GM23338 (cell line): ENCODE measurements at regions not wholly inside any gene's neighbourhood (a gene's known extent, or its start where the extent isn't known, plus 50 kb on each side); places are given as distances from the start of the nearest gene placed in this dataset.

Experiments
- ATAC-seq: fragments of 200-7000 bp; cut with Tn5 transposase; 3 replicates; pipeline ENCODE4 v1.9.1; 2020
- DNase-seq: peaks from one replicate; pipeline ENCODE4 v3.0.0-alpha.2; 2015; ENCODE audit warnings: low spot score
- H2AFZ ChIP-seq: fragments of 200-600 bp; sonication (generic); 2 replicates; pipeline ENCODE4 v1.8.0; 2016; ENCODE audit warnings: antibody characterized with exemption, mild to moderate bottlenecking, moderate library complexity
- H3F3A ChIP-seq: fragments of 200-600 bp; sonication (generic); replicated peaks from 2 replicates; pipeline ENCODE4 v1.8.0; 2017; ENCODE audit warnings: antibody characterized with exemption, mixed run types, low read depth
- H3K27ac ChIP-seq: fragments of 200-600 bp; sonication (generic); 2 replicates; pipeline ENCODE4 v1.6.1; 2016; ENCODE audit warnings: low read depth
- H3K27me3 ChIP-seq: fragments of 200-600 bp; sonication (generic); 2 replicates; pipeline ENCODE4 v1.8.0; 2016; ENCODE audit warnings: mild to moderate bottlenecking, mixed run types, moderate library complexity; ENCODE audit not compliant: insufficient read depth
- H3K36me3 ChIP-seq: fragments of 200-600 bp; sonication (generic); 2 replicates; pipeline ENCODE4 v1.8.0; 2016; ENCODE audit warnings: mild to moderate bottlenecking; ENCODE audit not compliant: insufficient read depth
- H3K4me1 ChIP-seq: fragments of 200-600 bp; sonication (generic); 2 replicates; pipeline ENCODE4 v1.8.0; 2016; ENCODE audit warnings: mild to moderate bottlenecking, moderate library complexity; ENCODE audit not compliant: insufficient read depth
- H3K4me2 ChIP-seq: fragments of 200-600 bp; sonication (generic); 2 replicates; pipeline ENCODE4 v1.7.1; 2017; ENCODE audit warnings: mixed run types
- H3K4me3 ChIP-seq: fragments of 200-600 bp; sonication (generic); 2 replicates; pipeline ENCODE4 v1.6.1; 2016; ENCODE audit warnings: mixed run types
- H3K79me2 ChIP-seq: fragments of 200-600 bp; sonication (generic); replicated peaks from 2 replicates; pipeline ENCODE4 v1.8.0; 2017; ENCODE audit warnings: mild to moderate bottlenecking; ENCODE audit not compliant: insufficient read depth
- H3K9me2 ChIP-seq: fragments of 200-600 bp; sonication (generic); 2 replicates; pipeline ENCODE4 v1.8.0; 2017; ENCODE audit not compliant: insufficient read depth
- H4K20me1 ChIP-seq: fragments of 200-600 bp; sonication (generic); replicated peaks from 2 replicates; pipeline ENCODE4 v1.8.0; 2017; ENCODE audit warnings: mild to moderate bottlenecking; ENCODE audit not compliant: insufficient read depth
- H3K27ac Mint-ChIP-seq: 2 replicates; pipeline ENCODE4 v1.8.0; 2020; ENCODE audit warnings: inconsistent platforms, mild to moderate bottlenecking, moderate library complexity, mixed read lengths
- H3K27me3 Mint-ChIP-seq: 3 replicates; pipeline ENCODE4 v1.8.0; 2022; ENCODE audit warnings: low read depth, mild to moderate bottlenecking, moderate library complexity, mixed read lengths, inconsistent platforms; ENCODE audit not compliant: insufficient read depth, poor library complexity
- H3K36me3 Mint-ChIP-seq: 3 replicates; pipeline ENCODE4 v1.8.0; 2021; ENCODE audit warnings: low read depth, mild to moderate bottlenecking, inconsistent platforms, moderate library complexity, mixed read lengths
- H3K4me1 Mint-ChIP-seq: 3 replicates; pipeline ENCODE4 v1.8.0; 2020; ENCODE audit warnings: mild to moderate bottlenecking, inconsistent platforms, mixed read lengths
- H3K4me3 Mint-ChIP-seq: 3 replicates; pipeline ENCODE4 v1.8.0; 2021; ENCODE audit warnings: moderate library complexity, mild to moderate bottlenecking, inconsistent platforms, mixed read lengths
- H3K9me3 Mint-ChIP-seq: 3 replicates; pipeline ENCODE4 v1.8.0; 2020; ENCODE audit warnings: moderate library complexity, mild to moderate bottlenecking, inconsistent platforms, mixed read lengths
- CREB1 ChIP-seq: fragments of 250-450 bp; sonication (Bioruptor Pico); IDR thresholded peaks from 2 replicates; pipeline ENCODE4 v1.5.0; 2020; ENCODE audit warnings: low read depth, mild to moderate bottlenecking, moderate library complexity
- ETS1 ChIP-seq: IDR thresholded peaks from 2 replicates; pipeline ENCODE4 v1.6.1; 2016; ENCODE audit warnings: antibody characterized with exemption
- EZH2 ChIP-seq: fragments of 200-600 bp; sonication (generic); IDR thresholded peaks from one replicate; pipeline ENCODE4 v1.8.0; 2017; ENCODE audit warnings: antibody characterized with exemption, mild to moderate bottlenecking, low read depth; ENCODE audit not compliant: unreplicated experiment
- EZH2phosphoT487 ChIP-seq: fragments of 200-600 bp; sonication (generic); IDR thresholded peaks from one replicate; pipeline ENCODE4 v1.8.1; 2018; ENCODE audit warnings: antibody characterized with exemption; ENCODE audit not compliant: unreplicated experiment
- JUNB ChIP-seq: IDR thresholded peaks from one replicate; pipeline ENCODE4 v1.6.1; 2016; ENCODE audit warnings: antibody characterized with exemption; ENCODE audit not compliant: unreplicated experiment
- NANOG ChIP-seq: IDR thresholded peaks from 2 replicates; pipeline ENCODE4 v1.6.1; 2016; ENCODE audit warnings: antibody characterized with exemption, borderline replicate concordance
- POLR2AphosphoS5 ChIP-seq: IDR thresholded peaks from 2 replicates; pipeline ENCODE4 v1.6.1; 2016; ENCODE audit warnings: antibody characterized with exemption, low read depth
- REST ChIP-seq: IDR thresholded peaks from one replicate; pipeline ENCODE4 v1.6.1; 2018; ENCODE audit warnings: antibody characterized with exemption; ENCODE audit not compliant: unreplicated experiment
- STAT1 ChIP-seq: IDR thresholded peaks from one replicate; pipeline ENCODE4 v1.6.1; 2016; ENCODE audit warnings: antibody characterized with exemption; ENCODE audit not compliant: unreplicated experiment
- ZNF114 ChIP-seq: fragments of 250-450 bp; sonication (Bioruptor Pico); IDR thresholded peaks from 2 replicates; pipeline ENCODE4 v1.5.0; 2020; ENCODE audit warnings: mild to moderate bottlenecking, moderate library complexity
- ZNF331 ChIP-seq: fragments of 250-450 bp; sonication (Bioruptor Pico); IDR thresholded peaks from 2 replicates; pipeline ENCODE4 v1.5.0; 2020; ENCODE audit warnings: low read depth, mild to moderate bottlenecking, moderate library complexity
- TF ChIP-seq, protein P1 (sequence below): fragments of 250-450 bp; sonication (Bioruptor Pico); IDR thresholded peaks from 2 replicates; pipeline ENCODE4 v1.5.0; 2020; ENCODE audit warnings: mild to moderate bottlenecking, moderate library complexity
- TF ChIP-seq, protein P2 (sequence below), 2 experiments: fragments of 200-600 bp in 1 of 2; sonication (generic) in 1 of 2; conservative IDR thresholded peaks; 2 replicates each; pipeline versions ENCODE4 v1.5.1 to v1.6.1; 2016 to 2017; ENCODE audit warnings: antibody characterized with exemption in 2 of 2, low read depth in 2 of 2, mild to moderate bottlenecking in 2 of 2, moderate library complexity in 1 of 2

DNA sequence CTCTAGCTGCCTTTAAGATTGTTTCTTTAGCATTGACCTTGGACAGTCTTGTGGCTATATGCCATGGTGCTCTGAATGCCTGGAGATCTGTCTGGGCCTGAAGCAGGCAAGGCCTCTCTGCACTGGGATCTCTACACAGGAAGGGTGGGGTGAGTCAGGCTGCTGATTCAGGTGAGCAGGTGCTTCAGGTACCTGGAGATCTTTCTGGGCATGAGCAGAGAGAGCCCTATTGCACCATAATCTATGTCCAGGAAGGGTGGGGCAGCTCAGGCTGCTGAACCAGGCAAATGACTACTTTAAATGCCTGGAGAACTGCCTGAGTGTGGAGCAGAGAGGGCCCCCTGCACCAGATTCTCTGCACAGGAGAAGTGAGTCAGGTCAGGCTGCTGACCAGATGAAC is 94.5 kb downstream of the TPBG start:
- H3K9me2 ChIP-seq, result peaks cover 10% of the 10 kb centered on the region; the same call in 1 of the 2 replicates
- no peaks in the 10 kb centered on the region for H3K4me1 Mint-ChIP-seq
- H3K27me3 Mint-ChIP-seq, result peaks cover 4% of the 10 kb centered on the region
- no peaks in the 10 kb centered on the region for H3F3A ChIP-seq
- no peak overlapping the region for H3K4me3 Mint-ChIP-seq
- no peaks in the 10 kb centered on the region for H4K20me1 ChIP-seq
- H3K27ac Mint-ChIP-seq, result no peak overlapping the region
- H3K79me2 ChIP-seq, result no peaks in the 10 kb centered on the region
- no peaks in the 10 kb centered on the region for H3K27me3 ChIP-seq
- no peak overlapping the region for H3K4me2 ChIP-seq
- no peaks in the 10 kb centered on the region for H3K36me3 ChIP-seq
- peaks cover 12% of the 10 kb centered on the region; the same call in 2 of the 3 replicates for H3K36me3 Mint-ChIP-seq
- no peak for ATAC-seq
- no peaks in the 10 kb centered on the region for H3K4me1 ChIP-seq
- no peak for DNase-seq
- no peak overlapping the region for H3K4me3 ChIP-seq
- no peak overlapping the region for H2AFZ ChIP-seq
- H3K9me3 Mint-ChIP-seq, result peaks cover 31% of the 10 kb centered on the region
- no peak overlapping the region for H3K27ac ChIP-seq
- no peak for TF ChIP-seq STAT1
- TF ChIP-seq, protein P1, sequence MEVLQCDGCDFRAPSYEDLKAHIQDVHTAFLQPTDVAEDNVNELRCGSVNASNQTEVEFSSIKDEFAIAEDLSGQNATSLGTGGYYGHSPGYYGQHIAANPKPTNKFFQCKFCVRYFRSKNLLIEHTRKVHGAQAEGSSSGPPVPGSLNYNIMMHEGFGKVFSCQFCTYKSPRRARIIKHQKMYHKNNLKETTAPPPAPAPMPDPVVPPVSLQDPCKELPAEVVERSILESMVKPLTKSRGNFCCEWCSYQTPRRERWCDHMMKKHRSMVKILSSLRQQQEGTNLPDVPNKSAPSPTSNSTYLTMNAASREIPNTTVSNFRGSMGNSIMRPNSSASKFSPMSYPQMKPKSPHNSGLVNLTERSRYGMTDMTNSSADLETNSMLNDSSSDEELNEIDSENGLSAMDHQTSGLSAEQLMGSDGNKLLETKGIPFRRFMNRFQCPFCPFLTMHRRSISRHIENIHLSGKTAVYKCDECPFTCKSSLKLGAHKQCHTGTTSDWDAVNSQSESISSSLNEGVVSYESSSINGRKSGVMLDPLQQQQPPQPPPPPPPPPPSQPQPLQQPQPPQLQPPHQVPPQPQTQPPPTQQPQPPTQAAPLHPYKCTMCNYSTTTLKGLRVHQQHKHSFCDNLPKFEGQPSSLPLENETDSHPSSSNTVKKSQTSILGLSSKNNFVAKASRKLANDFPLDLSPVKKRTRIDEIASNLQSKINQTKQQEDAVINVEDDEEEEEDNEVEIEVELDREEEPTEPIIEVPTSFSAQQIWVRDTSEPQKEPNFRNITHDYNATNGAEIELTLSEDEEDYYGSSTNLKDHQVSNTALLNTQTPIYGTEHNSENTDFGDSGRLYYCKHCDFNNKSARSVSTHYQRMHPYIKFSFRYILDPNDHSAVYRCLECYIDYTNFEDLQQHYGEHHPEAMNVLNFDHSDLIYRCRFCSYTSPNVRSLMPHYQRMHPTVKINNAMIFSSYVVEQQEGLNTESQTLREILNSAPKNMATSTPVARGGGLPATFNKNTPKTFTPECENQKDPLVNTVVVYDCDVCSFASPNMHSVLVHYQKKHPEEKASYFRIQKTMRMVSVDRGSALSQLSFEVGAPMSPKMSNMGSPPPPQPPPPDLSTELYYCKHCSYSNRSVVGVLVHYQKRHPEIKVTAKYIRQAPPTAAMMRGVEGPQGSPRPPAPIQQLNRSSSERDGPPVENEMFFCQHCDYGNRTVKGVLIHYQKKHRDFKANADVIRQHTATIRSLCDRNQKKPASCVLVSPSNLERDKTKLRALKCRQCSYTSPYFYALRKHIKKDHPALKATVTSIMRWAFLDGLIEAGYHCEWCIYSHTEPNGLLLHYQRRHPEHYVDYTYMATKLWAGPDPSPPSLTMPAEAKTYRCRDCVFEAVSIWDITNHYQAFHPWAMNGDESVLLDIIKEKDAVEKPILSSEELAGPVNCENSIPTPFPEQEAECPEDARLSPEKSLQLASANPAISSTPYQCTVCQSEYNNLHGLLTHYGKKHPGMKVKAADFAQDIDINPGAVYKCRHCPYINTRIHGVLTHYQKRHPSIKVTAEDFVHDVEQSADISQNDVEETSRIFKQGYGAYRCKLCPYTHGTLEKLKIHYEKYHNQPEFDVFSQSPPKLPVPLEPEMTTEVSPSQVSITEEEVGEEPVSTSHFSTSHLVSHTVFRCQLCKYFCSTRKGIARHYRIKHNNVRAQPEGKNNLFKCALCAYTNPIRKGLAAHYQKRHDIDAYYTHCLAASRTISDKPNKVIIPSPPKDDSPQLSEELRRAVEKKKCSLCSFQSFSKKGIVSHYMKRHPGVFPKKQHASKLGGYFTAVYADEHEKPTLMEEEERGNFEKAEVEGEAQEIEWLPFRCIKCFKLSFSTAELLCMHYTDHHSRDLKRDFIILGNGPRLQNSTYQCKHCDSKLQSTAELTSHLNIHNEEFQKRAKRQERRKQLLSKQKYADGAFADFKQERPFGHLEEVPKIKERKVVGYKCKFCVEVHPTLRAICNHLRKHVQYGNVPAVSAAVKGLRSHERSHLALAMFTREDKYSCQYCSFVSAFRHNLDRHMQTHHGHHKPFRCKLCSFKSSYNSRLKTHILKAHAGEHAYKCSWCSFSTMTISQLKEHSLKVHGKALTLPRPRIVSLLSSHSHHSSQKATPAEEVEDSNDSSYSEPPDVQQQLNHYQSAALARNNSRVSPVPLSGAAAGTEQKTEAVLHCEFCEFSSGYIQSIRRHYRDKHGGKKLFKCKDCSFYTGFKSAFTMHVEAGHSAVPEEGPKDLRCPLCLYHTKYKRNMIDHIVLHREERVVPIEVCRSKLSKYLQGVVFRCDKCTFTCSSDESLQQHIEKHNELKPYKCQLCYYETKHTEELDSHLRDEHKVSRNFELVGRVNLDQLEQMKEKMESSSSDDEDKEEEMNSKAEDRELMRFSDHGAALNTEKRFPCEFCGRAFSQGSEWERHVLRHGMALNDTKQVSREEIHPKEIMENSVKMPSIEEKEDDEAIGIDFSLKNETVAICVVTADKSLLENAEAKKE (CRISPR knock-in tag), result no peak
- no peak for TF ChIP-seq NANOG
- no peak for TF ChIP-seq ZNF331 (CRISPR knock-in tag)
- no peak for TF ChIP-seq POLR2AphosphoS5
- TF ChIP-seq JUNB, result no peak
- no peak for TF ChIP-seq EZH2phosphoT487
- TF ChIP-seq, protein P2, sequence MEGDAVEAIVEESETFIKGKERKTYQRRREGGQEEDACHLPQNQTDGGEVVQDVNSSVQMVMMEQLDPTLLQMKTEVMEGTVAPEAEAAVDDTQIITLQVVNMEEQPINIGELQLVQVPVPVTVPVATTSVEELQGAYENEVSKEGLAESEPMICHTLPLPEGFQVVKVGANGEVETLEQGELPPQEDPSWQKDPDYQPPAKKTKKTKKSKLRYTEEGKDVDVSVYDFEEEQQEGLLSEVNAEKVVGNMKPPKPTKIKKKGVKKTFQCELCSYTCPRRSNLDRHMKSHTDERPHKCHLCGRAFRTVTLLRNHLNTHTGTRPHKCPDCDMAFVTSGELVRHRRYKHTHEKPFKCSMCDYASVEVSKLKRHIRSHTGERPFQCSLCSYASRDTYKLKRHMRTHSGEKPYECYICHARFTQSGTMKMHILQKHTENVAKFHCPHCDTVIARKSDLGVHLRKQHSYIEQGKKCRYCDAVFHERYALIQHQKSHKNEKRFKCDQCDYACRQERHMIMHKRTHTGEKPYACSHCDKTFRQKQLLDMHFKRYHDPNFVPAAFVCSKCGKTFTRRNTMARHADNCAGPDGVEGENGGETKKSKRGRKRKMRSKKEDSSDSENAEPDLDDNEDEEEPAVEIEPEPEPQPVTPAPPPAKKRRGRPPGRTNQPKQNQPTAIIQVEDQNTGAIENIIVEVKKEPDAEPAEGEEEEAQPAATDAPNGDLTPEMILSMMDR (conservative IDR thresholded peaks at IDR 0.05; ENCODE audit: low read depth in 2 of 2), result no peak
- TF ChIP-seq CREB1 (CRISPR knock-in tag), result no peak
- TF ChIP-seq REST, result no peak
- TF ChIP-seq ZNF114 (CRISPR knock-in tag), result no peak
- no peak for TF ChIP-seq ETS1
- TF ChIP-seq EZH2, result no peak
